HG03159 (cell line): ENCODE measurements at regions not wholly inside any gene's neighbourhood (a gene's known extent, or its start where the extent isn't known, plus 50 kb on each side); places are given as distances from the start of the nearest gene placed in this dataset.

Experiments used
- ATAC-seq: cut with Tn5 transposase; IDR thresholded peaks from one replicate; pipeline ENCODE4 v1.9.1; 2021; ENCODE audit warnings: mild to moderate bottlenecking, moderate library complexity; ENCODE audit not compliant: unreplicated experiment

DNA sequence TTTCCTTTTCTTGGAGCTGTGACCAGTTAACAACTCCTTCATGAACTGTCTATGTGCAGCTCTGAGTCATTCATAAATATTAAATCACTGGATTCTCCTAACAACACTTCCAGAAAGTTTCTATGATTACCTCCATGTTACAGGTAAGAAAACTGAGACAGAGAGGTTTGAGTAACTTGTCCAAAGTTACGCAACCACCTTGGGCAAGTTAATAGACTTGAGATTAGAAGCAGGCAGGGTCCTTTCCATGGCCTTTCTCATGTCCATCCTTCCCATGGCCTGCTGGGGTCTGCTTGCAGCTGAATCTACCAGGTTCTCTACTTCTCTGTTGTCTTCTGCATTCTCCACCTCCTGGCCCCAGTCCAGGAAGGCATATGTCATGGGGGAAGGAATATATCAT lies 648.8 kb upstream of the MKI67 start:
- no peak for ATAC-seq

DNA sequence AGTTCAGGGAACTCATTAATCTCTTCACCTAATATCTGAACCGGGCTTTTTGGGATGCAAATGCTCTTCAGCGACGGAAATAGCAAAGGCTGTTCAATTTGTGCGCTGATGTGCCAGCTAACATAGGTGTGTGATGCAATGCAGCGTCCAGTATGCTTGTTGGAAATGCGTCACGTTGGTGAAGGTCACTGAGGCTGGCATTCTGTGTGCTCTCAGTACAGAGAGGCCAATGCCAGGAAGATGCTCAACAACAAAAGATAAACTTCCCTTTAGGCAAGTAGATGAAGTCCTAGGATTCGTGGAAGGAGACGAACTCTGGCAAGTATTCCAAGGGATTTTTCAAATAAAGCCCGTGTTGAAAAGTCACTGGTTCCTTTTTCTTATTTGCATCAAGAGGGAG lies 649.5 kb upstream of the MKI67 start:
- ATAC-seq, result no peak

DNA sequence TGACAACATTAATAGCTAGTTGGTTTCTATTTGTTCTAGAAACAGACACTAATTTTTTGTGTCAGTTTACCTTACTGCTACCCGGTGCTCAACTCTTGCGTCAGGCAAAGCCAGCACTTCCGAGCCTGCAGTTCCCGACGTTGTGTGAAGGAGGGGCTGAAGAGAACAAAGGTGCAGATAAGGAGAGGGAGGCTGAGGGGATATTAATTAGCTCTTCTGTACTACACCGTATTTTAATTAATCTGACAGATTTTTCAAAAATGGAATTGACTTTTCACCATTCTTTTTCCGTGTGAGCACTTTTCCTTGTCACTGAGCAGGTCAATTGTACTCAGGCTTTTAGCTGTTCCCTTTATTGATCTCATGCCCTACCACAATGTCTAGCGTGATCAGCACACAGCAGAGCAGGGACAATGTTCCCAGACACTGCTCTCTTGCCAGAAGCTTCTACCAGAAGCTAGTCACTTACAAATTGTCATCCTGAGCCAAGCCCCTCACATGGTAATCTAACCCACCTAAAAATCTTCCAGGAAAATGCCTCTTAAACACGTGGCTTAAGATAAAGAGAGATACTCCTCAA lies 650.5 kb upstream of the MKI67 start:
- ATAC-seq, result no peak

DNA sequence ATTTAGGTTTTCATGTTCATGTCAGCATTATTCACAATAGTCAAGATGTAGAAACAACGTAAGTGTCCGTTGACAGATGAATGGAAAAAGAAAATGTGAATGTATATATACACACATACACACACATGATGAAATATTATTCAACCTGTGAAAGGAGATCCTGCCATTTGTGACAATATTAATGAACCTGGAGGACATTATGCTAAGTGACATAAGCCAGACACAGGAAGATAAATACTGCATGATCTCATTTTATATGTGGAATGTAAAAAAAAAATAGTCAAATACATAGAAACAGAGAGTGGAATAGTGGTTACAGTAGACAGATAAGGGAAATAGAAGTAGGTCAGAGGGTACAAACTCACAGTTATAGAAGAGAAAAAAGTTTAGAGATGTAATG lies 651.1 kb upstream of the MKI67 start:
- no peak for ATAC-seq

DNA sequence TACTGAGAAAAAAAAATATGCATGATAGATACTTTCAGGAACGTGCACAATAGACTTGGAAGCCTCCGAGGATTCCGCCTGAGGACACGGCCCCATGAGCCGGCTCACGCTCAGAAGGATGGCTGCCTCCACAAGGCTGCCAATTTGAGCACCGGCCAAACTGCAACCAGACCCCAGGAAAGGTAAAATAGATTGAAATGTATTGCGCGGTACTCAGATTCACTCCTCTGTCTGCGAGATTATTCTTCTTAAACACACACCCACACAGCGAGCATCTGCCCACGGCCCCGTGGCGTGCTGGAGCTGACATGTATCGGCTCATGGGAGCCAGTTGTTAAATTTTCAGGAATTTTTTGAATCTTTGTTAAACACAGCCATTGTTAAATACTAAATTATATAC lies 653.2 kb upstream of the MKI67 start:
- ATAC-seq, result no peak

DNA sequence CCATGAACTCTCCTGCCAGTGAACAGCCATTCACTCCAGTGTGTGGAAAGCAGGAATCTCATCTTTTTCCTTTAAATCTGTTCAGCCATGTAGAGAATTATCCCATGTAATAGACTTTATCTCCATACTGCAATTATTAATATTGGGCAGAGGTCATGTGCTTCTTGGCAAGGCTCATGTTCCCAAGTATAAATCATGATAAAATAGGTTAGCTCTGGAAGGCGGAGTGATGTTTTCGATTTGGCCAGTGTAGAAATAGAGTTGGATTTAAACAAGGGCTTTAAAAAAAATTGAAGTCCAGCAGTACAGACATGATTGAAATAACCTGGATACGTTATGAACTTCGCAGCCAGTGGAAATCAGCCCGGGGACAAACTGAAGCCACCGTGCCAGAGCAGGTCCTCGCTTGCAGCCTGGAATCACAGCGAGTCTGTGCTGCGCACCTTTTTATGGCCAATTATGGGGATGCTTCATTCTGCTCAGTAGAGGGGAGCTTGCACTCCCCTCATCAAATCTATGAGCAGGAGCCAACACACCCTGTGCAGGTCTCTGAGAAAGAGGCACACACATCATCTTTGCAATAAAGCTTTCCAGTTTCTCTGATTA lies 654.0 kb upstream of the MKI67 start:
- ATAC-seq, result no peak

DNA sequence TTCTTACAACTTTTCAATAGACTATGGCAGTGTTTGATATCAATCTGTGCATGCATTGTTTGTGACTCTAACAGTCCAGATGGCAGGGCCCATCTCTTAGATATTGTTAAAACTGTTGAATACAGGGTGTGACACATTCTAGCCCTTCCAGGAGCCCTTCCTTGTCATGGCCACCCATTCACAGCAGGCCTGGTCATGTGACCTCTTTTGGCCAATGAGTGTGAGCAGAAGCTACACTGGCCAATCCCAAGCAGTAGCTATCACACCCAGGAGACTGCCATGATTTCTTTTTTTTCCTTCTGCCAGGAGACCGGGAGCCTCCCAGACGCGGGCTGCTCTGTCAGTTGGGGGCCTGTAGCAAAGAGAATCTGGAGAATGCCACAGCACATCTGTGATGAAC lies 655.4 kb upstream of the MKI67 start:
- ATAC-seq, result no peak

DNA sequence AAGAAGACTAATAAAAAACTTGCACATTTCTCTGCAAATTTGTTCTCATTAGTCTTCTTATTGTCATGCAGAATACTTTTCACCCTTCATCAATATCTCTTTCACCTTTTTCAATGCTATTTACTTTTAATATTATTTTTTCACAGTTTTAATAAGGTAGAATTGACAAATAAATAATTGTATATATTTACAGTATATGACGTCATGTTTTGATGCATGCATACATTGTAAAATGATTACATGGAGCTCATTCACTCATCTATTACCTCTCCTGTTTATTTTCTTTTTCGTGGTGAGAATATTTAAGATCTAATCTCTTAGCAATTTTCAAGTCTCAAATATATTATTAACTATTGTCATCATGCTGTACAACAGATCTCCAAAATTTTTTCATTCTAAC lies 658.2 kb upstream of the MKI67 start:
- no peak for ATAC-seq

DNA sequence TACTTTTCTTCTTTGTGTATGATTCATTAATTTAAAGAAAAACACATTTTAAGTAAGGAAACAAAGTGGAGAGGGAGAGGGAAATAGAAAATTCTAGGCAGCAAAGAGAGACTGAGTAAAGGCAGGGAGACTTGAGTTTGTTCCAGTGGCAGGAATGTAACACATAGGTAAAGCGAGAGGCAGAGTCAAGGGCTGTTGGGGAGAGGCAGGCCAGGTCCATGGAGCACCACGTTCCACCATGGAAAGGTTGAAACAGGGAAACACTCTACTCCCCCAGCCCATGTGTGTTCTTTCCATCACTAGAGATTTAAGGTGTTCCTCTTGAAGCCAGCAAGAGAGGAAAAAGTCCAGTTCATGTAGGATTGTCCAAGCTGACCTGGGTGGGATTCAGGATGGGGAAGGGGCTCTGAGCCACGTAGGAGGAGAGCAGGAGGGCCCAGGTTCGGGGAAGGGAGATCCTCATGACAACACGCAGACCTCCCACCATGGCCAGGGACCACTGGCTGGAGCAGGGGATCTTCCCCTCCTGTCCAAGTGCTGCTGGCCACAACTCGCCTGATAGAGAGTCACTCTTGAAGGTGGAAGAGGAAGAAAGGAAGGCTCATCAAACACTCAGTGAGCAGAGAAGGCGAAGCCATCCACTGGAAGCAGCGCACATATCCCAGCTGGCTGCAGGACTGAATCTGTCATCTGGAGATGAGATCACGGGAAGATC lies 666.4 kb upstream of the MKI67 start:
- no peak for ATAC-seq

DNA sequence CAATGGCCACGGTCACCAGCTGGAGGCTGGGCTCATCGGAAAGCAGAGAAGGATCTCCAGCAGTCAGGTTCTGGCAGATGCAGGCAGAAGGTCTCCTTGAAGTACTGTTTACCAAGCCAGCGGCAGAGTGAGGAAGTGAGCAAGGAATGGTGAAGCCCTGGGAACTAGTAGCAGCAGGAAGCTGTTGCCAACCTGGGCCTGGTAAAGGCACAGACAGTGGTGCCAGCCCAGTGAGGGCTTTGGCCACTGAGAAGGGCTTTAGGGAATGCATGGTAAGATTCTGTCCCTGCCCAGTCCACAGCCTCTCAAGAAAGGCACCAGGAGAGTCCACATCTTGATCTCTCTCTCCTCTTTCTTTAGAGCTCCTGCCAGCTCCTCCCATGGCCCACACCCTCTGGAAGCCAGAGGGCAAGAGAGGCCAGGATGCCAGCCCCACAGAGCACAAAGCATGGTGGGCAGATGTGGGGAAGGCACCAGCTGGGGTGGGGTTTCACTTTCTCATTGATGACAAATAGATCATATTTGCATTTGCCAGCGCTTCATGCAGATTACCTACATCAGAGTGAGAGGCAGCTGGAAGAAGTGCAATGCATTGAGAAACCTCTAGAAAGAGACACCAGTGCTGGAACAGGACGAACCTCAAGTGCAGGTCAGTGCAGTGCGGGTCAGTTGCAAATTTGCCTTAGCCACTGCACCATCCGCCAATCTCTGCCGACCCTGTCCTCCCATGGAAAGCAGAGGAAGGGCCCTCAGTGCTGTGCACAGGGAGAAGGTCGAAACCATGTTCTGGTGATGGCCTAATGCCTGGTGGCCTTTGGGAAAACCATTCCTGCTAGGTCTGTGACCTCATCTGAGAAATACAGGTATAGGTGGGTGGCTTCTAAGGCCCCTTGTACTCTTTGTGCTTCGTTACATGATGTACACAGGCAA lies 667.8 kb upstream of the MKI67 start:
- no peak for ATAC-seq

DNA sequence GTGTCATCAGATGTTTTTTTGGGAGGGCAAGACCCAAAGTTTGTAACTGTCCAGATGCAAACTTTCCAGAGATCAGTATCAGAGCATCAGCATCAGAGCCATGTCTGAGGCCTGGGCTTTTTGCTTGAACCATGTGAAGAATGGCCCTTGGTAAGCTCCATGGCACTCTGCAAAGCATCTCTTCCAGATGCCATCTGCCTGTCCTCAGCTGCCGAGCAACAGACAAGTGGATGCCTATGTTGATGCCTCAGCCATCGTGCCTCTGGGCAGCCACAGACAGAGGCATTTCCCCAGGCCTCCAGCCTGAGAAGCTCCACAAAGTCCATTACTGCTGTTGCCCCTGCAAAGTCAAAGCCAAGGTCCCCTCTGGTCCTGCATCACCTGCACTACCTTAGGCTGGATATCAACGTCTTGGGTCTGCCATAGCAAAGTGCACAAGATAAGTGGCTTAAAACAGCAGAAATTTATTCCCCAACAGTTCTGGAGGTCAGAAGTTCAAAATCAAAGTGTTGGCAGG lies 670.2 kb upstream of the MKI67 start:
- ATAC-seq, result no peak

DNA sequence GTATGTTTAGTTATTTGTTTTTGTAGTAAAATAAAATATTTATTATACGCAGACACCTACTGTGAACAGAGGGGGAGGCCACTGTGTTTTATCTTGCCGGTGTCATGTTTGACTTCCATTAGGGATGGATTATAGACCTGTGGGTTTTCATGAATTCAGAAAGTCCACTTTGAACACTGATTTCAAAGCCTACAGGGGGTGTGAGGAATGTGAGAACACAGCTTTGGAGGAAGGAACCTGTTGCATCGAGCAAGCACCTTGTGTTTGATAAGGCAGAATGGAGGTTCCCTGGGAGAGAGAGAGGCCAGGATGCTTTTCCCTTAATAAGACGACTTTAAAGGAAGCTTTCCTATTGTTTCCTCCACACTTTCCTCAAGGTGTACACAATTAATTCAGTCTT lies 665.0 kb upstream of the MGMT start:
- no peak for ATAC-seq

DNA sequence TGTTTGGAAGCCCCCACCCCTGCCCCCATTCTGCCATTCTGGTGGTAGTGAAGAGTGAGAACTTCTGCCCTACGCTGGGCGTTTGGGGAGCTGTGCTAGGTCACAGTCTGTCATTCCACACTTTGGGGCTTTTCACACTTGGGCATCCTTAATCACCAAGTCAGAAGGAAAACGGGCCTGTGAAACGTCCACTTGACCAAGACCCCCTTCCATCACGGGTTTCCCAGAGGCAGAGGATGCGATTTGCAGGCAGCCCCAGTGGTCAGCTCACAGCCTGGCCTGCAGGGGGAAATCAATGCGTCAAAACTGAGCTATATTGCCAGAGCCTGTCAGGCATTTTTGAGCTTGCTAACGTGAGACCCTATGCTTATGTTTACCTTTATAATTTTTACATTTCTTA lies 663.3 kb upstream of the MGMT start:
- no peak for ATAC-seq

DNA sequence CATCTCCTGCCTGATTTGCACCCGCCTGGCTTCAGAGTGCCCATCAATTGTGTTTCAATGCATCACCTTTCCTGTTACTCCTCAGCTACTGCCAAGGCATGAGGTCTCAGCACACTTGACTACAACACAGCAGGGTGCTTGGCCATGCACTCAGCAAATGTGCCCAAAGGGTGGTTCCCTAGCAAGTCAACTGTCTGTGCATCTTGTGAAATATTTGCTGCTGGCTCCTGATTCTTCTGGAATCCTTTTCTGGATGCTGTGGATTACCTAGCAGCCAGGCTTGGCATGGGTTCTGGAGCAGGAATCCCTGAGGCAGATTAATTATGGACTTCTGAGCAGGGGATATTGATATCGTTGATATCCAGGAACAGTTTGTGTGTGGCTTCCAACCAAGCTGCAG lies 662.6 kb upstream of the MGMT start:
- ATAC-seq, result no peak

DNA sequence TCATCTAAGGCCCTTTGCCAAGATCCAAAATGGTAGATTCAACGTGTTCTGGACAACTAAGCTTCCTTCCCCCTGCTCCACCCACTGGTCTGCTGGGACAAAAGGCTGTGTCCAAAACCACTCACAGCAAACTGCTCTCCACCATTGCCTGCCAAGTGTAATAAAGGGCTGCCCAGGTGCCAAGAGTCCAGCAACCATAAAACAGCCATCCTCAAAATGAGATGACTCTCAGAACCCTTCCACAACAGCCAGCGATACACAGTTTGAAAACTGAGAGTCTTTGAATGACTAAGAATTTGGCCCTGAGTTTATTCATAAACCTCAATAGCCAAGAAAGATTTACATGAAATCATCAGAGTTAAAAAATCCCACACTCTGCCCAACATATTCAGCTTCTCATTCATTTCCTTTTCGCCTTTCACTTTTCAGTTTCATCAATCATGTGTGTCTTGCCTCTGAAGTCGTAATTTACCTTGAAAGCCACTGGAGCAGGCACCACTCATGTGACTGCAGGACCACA lies 658.1 kb upstream of the MGMT start:
- peak; percentile 75 for ATAC-seq

DNA sequence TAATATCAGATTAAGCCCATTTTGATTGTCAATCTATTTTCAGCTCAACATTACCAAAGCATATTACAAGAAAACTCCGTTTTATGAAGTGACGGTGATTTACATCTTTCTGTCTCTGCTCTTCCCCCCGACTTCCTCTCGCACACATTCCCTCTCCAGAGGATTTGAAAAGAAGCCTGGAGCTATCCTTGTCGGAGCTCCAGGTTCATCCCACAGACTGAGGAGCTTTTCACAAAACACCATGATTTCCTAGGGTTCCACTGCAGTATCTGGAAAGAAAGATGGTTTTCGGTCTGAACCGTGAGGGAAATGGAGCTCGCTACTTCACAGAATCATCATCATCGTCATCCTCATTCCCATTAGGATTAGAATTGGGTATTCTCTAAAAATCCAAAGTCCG lies 655.5 kb upstream of the MGMT start:
- no peak for ATAC-seq

DNA sequence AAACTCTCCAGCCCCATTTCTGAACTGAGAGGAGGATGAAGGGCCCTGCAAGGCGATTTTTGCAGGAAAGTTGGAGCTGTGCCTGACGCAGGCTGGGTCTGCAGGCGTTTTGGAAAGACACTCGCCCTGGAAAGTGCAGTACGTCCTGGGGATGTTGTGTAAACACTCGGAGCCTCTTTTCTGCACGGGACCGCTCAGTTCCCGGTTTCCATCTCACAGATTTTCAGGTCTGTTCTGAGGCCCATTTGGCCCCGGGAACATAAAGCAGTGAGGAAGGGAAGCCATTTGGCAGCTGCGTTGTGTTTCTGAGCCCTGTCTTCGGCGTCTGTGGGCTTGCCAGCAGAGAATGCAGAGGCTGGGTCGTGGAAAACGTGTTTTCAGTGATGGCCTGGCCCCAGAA lies 655.0 kb upstream of the MGMT start:
- no peak for ATAC-seq

DNA sequence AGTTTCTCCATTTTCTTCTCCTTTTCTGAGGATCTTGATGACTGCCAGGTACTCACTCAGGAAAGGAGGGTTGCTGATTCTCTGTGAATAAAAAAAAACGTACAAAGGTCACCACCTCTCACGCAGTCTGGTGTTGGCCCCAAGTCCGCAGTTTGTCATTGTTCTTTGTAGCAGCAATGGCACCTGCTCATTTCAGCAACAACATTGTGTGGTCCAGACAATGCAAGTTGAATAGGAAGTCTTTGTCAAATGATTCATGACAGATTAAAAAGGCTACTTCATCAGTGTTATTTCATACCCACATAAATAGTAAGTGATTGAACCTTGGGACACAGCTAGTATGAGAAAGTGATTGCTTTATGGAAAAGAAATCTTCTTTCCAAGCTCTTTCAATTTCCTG lies 653.5 kb upstream of the MGMT start:
- no peak for ATAC-seq

DNA sequence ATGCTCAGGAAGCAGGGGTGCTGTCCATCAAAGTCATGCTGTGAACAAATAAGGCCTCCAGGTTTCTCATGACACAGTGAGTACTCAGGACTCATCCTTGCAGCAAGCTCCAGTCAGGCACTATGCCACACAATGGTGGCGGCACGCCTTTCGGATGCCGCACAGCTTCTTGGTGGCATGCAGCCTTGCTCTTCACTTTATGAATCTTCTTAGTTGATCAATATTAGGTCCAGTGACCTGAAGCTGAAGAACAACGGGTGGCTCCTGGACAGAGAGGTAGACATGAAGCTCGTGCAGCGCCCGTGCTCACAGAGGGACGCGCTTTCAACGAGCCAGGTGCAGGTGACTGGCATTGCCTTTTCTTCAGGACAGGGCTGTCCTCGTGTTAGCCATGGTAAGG lies 653.0 kb upstream of the MGMT start:
- no peak for ATAC-seq

DNA sequence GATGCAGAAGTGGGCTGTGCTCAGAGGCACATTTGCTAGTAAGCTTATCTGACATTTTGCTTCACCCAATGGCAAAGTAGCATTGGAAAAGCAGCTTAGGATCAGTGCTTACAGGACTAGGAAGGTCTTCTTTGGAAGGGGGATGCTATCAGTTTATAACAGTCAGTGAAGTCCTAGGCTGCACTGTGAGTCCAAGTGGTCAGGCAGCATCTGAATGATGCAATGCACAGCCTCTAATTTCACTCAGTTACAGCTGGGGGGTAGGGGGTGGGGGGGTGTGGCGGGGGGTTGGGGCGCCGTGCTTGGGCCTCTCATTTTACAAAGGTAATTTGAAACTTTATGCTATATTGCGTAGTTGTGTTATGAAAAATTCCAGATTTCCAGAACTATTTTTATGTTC lies 652.3 kb upstream of the MGMT start:
- ATAC-seq, result no peak

DNA sequence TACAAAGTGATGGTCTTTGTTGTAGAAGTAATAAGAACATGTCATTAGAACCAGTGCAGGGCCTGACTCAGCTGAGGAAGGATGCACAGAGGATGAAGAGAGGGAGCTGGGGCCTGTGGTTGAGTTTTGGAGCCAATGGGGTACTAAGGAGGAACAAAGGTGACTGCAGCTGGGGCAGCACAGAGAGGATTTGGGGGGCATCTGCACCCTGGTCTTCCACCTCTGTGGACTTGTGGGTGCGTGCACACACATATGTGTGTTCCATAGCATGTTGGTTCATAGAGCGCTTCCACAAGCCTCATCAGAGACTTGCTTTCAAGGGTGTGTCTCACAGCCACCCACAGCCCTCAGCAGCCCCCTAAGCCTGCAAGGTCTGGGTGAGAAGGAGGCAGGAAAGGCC lies 650.3 kb upstream of the MGMT start:
- ATAC-seq, result no peak
